NCI-H2196 treated with DMSO at 0.1 percent for 48 hours (cell line): ENCODE measurements at regions not wholly inside any gene's neighbourhood (a gene's known extent, or its start where the extent isn't known, plus 50 kb on each side); places are given as distances from the start of the nearest gene placed in this dataset.

Experiments used
- DNase-seq: peaks from one replicate; lab custom pipeline; 2025; ENCODE audit not compliant: unreplicated experiment; lab: John Stamatoyannopoulos, UW

- no peak for DNase-seq
Observed at GRCh38 chr2:43171789-43172188, 54.6 kb downstream of the ZFP36L2 start.

- no peak for DNase-seq
Observed at GRCh38 chr2:43170405-43171105, 55.9 kb downstream of the ZFP36L2 start.

- DNase-seq = no peak
Observed at GRCh38 chr2:43169987-43170386, 56.4 kb downstream of the ZFP36L2 start.

GRCh38 chr2:43169099-43169945 is 57.1 kb downstream of the ZFP36L2 start:
- no peak for DNase-seq

GRCh38 chr2:43168016-43168369 is 58.4 kb downstream of the ZFP36L2 start:
- no peak for DNase-seq

- no peak for DNase-seq
Observed at GRCh38 chr2:43165378-43166069, 60.9 kb downstream of the ZFP36L2 start.

- no peak for DNase-seq
Observed at GRCh38 chr2:43164686-43165085, 61.7 kb downstream of the ZFP36L2 start.

- no peak for DNase-seq
Observed at GRCh38 chr2:43163584-43164270, 62.7 kb downstream of the ZFP36L2 start.

GRCh38 chr2:43162511-43162776 is 64.0 kb downstream of the ZFP36L2 start:
- DNase-seq = no peak

- no peak for DNase-seq
Observed at GRCh38 chr2:43161650-43162510, 64.5 kb downstream of the ZFP36L2 start.

GRCh38 chr2:43160778-43161177 is 65.6 kb downstream of the ZFP36L2 start:
- DNase-seq = no peak

GRCh38 chr2:43159797-43160196 is 66.6 kb downstream of the ZFP36L2 start:
- DNase-seq = no peak

GRCh38 chr2:43158259-43158880 is 68.0 kb downstream of the ZFP36L2 start:
- no peak for DNase-seq

- no peak for DNase-seq
Observed at GRCh38 chr2:43157506-43158246, 68.7 kb downstream of the ZFP36L2 start.

- DNase-seq = no peak
Observed at GRCh38 chr2:43155851-43156411, 70.5 kb downstream of the ZFP36L2 start.

GRCh38 chr2:43154685-43155084 is 71.7 kb downstream of the ZFP36L2 start:
- no peak for DNase-seq

GRCh38 chr2:43152741-43153647 is 73.4 kb downstream of the ZFP36L2 start:
- DNase-seq = no peak

GRCh38 chr2:43152186-43152585 is 74.2 kb downstream of the ZFP36L2 start:
- DNase-seq = no peak
